Stimulated activated CD4-positive, alpha-beta T cell treated with anti-CD3 and anti-CD28 coated beads, Interleukin-15, amount 100 ng/mL, for 1 hour (primary cell): ENCODE measurements at regions not wholly inside any gene's neighbourhood (a gene's known extent, or its start where the extent isn't known, plus 50 kb on each side); places are given as distances from the start of the nearest gene placed in this dataset.

ENCODE experiments used
- DNase-seq, 2 donors: peaks; one replicate each; pipeline ENCODE4 v3.0.0-alpha.2; 2020; ENCODE audit warnings: low read depth in 1 of 2, low spot score in 1 of 2

DNA sequence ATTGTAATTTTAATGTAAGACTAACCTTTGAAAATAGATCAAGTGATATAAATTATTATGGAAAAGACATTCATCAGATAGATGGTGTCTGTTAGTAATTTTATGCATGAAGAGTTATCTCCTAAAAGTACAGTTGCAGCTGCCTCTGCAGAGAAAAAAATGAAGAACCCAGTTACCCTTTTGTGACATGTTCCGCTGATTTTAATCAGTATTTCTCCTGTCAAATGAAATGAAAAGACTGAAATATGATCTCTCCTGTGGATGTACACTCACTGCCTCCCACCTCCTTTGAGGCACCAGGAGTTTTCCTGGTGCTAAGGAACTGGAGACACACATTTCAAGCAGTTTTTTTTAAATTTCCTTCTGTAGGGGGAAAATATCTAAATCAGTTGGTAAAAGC lies 277.4 kb downstream of the KIF4B start:
- DNase-seq, result no peak

DNA sequence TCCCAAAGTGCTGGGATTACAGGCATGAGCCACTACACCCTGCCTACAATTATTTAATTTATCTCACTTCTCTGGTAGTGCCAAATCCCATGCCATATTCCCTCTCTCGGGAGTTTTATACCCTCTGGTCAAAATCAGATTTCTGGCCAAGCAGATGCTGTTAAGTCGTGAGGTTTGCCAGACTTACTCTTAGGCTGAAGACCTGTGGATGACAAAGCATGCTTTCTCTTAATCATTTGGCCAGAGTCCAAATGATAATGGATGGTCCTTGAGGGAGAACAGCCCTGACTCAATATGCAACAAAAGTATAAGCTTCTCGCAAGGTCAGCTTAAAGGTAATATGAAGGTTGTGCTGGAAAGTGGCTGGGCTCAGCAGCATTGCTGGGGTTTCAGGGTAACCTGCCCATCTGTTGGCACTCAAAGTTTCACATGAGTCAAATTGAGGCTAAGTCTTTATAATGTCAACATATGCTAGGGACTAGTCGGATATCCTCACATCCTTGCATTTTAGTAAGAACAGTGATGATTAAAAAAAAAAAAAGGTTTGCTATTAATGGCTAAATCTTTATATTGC lies 280.1 kb downstream of the KIF4B start:
- DNase-seq, result no peak

DNA sequence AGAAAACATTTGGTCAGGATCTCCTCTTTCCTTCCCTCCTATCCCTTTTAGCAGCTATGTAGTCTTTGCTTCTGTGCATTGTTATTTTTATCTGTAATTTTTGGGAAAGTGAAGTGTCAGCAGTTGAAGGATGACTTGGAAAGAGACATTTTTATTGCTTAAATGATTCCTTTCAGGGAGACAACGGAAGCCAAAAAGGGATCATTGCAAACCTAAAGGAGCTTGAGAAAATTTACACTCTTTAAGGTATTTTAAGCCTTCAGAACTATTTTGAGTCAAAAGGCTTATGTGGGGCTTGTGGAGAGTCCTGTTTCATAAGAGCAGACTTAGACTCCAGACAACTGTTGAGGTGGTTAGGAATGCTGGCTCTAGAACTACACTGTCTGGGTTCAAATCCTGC lies 281.6 kb downstream of the KIF4B start:
- DNase-seq, result no peak

DNA sequence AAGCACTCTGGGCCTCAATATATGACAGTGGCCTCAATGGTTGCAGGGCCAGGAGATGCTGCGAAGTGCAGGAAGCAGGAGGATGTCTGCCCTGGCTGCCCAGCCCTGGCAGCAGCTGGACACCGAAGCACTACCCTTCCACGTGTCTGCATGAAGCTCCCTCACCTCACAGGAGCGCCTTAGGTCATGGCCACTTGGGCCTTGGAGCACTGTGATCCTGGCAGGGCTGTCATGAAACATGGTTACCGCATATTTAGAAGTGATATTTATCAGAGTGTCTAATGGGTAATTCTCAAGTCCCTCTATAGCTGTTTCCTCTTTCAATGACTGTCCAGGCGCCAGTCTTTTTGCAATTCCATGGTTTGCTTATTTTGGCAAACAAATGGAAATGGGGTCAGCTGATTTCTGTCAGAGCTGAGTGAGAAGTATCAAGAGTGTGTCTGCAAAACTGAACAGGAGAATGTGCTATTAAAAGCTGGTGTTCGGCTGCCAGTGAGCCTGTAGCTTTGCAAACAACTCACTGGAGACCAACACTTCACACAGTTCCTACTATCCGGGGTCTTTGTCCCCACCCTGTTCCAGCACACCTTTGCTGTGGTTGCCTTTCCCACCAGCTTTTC lies 285.9 kb downstream of the KIF4B start:
- DNase-seq, result no peak

DNA sequence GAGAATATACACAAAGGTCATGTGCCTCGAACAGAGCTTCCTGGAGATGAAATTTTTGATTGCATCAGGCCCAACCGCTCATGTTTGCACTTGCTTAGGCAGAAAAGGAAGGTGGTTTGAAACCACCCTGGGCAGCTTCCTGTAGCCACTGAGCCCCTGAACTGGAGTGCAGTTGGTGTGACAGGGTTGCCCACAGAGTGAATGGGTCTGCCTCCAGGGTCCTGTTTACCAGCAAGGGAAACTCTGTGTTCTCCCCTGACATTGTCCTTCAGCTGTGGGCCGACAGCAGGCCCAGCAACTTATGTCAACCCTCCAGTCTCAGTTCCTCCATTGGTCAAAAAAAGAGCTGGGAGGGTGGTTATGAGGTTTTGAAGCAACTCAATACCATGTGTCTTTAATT lies 289.6 kb downstream of the KIF4B start:
- no peak for DNase-seq

DNA sequence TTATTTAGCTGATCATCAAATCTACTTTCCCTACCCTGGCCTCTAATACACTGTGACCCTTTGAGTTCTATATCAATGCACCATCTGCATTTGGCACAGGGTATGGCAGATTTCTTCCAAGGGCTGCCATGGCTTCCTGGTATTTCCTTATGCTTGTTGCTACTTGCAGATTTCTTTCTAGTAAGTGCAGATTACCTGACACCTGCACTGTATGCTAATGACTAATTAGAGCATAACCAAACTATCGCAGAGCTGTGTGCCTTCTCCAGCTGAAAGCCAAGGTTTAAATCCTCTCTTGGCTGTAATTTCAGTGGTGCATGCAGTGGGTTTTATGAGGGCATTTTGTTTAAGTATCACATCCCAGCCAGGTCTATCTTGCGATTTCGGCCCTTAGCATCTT lies 293.7 kb downstream of the KIF4B start:
- no peak for DNase-seq

DNA sequence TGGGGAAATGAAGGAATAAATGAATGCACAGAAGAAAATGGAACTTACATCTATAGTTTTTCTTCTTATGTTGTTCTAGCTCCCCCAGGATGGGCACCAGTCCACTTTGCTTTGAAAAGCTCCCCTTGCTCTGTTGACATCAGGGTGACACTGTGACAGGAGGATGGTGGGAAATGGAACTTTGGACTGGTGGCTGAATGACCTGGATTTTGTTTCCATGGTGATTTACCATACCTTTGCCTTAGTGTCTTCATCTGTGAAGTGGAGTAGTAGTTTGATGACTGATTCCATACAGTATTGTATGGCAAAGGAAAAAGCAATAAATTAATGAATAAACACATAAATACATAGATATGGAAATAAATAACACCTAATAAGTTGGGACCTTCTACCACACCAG lies 294.7 kb downstream of the KIF4B start:
- DNase-seq, result no peak

DNA sequence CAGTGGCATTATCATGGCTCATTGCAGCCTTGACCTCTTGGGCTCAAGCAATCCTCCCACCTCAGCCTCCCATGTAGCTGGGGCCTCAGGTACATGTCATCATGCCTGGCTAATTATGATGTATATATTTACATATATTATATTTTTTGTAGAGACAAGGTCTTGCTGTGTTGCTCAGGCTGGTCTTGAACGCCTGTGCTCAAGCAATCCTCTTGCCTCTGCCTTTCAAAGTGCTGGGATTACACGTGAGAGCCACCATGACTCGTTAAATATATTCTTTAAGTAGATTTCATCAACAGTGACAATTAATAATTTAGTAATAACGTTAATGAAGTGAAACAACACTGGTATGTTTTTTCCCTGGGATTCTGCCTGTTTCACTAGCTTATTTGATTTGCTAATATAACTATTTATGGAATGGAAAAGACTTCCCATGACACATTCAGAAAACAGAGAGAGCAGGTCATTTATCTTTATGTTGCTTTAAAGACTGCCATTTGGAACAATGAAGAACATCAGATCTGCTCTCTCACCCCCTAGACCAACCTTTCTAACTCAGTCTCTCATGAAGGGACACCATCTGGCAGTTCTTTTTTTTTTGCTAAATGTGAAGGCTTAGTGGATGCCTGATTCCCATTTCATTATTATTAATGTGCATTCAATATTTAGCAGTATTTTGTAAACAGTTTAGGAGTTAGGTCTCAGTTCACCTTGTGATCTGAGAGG lies 295.6 kb downstream of the KIF4B start:
- DNase-seq, result no peak

DNA sequence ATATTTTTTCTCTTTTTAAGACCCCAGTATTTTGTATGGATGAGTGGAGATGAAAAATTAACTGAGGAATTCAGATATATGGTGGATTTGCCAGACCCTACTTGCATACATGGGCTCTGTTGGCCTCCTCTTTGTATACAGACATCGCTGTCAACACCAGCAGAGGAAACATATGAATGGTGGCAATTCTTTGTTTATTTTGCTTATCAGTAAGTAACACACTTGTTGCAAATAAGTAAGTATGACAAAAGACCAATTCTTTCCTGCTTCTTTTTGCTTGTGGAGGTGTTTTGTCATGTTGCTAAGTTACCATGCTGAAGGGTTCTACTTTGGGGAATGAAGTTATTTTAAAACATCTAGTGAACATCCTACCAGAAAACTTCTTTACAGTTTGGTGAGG lies 298.2 kb downstream of the KIF4B start:
- DNase-seq, result no peak

DNA sequence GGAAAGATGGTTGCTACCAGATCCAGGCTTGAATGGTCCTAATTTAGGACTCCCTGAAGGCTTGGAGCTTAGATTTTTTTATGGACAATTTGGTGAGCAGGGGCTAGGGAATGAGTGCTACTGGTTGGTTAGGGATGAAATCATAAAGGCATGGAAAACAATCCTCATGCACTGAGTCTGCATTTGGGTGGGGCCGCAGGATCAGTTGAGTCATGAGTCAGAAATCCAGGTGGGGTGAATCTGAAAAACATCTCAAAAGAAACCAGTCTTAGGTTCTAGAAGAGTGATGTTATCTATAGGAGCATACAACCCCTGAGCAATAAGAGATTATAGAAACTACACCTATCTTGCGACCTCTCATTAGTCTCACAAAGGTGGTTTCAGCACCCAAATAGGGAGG lies 300.0 kb downstream of the KIF4B start:
- DNase-seq, result no peak

DNA sequence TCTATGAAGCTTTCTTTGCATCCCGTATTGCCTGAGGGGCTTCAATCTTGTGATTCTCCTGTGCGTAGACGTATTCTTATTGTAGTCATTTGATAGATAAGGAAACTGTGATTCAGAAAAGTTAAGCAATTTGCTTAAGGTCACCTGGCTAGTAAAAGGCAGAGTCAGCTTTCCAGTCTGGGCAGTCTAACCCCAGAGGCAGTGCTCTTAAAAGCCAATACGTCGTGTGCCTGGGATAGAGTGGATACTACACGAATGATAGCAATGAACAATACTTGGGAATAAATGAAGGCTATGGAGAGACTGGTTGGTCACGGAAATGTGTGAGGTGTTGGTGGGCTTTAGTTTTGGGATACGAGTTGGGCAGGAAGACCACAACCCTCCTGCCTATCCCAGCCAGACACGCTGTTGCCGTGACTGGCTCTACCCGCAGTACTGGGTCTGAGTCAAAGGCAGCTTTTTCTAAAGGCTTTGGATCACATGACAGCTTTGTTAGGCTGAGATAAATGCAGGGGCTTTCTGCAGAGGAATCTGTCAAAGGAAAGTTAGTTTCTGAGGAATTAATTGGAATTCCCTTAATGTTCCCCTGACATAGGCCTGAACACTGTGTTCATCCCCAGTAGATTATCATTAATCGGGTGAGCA lies 302.6 kb downstream of the KIF4B start:
- no peak for DNase-seq

DNA sequence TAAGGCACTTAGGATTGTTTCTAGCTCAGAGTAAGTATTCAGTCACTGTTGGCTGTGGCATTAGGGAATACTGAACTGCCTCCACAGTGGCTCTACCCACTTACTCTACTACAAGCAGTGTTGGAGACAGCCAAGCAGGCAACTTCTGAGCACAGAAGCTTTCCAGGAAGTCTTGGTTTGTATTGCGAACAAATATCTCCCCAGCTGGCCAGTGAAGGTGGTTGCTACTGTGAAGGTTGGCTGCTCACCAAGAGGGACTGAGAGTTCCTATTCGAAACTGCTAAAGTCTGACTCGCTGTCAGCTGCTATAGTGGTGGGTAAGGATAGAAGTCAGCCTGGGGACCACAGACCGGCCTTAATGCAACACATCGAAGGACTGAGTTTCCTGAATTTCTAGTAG lies 319.1 kb downstream of the KIF4B start:
- no peak for DNase-seq

DNA sequence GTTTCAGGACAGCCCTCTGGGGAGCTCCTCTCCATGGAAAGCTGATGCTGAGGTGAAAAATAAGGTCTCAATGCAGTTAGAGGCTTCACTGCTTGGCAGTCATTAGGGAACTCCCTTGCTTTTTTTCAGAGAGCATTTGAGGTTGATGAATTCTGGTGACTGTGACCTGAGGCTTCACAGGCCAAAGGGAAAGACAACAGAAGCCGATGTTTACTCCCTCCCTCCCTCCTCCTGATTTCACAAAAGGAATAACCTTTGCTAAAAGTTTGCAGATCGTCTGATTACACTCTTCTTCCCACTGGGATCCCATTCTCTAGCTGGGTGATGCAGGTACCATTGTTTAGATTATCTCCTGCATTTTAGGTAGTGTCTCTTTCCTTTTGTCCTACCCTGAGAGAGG lies 329.4 kb downstream of the KIF4B start:
- DNase-seq, result no peak

DNA sequence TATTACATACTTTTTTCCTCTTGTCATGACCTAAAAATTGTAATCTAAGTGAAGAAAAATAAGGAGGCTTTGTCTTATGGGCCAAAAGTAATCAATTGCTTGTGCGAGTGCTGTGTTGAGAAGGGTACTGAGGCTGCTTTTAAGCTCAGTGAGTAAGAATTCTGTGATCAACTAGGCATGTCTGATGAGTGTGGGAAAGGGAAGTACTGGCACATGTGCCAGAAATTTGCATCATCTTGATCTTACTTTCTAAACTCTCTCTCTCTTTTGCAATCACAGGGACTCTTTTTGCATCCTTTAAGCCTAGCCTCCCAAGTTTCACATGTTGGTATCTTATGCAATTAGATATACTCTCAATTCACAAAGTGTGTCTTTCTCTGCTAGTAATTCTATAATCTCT lies 329.9 kb downstream of the KIF4B start:
- no peak for DNase-seq

DNA sequence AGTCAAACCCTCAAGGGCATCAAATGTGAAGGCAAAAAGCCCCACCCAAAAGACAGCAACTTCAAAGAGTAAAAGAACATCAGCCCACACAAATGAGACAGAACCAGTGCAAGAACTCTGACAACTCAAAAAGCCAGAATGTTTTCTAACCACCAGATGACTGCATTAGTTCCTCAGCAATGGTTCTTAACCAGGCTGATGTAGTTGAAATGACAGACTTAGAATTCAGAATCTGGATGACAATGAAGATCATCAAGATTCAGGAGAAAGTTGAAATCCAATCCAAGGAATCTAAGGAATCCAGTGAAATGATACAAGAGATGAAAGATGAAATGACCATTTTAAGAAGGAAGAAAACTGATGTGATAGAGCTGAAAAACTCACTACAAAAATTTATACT lies 339.7 kb downstream of the KIF4B start:
- DNase-seq, result no peak

DNA sequence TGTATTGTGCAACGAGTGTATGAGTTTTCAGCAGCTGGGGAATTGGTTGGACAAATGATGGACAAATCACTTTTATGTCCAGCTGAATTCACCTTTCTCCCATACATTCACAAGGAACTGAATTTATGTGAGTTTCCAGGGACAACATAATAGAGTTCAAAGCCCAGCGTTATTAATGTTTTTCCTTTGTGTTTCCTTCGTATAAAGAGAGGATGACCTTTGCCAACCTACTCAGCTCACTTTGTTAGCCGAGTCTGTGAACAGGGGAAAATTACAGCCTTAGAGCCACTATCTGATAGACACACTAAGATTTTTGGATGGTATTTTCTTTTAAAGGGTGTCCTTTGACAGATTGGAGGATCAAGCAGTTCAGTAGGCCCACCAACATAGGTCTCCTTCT lies 352.5 kb downstream of the KIF4B start:
- no peak for DNase-seq

DNA sequence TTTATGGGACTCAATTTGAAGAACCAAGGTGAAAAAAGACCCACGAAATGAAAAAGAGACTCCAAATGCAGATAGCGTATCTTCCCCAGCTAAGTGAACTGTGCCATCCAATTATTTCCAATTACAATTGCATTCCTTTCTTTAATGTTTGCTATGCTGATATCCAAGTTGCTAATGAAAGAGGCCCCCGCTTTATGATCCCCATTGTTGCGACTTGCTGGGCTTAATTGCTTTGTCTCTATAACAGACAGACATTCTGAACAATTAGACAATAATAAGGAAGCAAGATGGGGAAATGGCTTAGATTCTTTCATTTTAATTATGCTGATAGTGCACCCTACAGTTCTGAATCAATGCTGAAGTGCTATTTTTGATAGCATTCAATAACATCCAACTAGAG lies 354.3 kb downstream of the KIF4B start:
- no peak for DNase-seq

DNA sequence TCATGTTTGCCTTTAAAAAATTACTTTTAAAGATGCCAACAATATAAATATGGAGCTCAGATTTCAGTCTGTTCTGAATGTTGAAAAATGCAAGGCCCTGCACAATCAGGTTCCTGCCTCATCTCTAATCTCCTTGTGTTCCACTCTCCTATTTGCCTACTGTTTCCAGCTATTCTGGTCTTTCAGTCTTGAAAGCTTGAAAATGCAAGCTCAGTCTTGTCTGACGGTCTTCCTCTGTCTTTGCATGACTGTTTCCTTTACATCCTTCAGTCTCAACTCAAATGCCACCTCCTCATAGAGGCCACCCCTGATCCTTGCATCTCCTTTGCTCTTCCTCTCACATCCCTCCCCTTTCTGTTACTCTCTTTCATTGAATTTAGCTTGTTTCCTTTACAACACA lies 354.9 kb downstream of the KIF4B start:
- no peak for DNase-seq

DNA sequence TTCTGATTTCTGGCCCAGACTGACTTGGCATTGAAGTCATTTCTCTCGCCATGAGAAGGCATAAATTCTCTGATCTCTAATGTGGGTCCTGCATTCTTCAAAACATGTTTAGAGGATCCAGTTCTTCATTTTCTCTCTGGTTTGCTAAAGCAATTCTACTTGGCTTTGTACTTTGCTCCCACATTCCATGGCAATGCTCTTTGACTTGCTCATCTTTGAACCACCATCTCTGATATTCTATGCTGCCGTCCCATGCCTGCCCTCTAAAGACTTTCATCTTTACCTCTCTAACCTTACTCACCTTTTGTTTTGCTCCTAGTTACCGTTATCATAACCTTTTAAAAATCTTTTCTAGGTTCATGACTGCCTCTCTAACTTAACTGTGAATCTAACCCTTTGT lies 366.9 kb downstream of the KIF4B start:
- no peak for DNase-seq

DNA sequence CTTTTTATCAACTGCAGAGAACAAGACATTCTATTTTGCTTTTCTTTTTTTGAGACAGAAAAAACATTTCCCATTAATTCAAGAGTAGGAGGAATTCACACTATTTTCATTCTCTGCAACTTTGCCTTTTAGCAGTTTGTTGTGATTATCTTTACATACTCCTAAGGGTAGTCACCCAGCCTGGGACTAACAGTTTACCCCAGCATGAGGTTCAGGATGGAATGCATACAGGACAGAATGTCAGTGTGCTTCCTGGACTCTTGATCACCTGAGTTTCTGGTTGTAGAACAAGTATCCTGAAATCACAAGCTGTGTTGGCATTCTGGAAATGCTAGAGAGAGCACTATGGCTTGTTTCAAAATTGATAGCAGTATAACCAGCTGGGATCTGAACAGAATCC lies 368.1 kb downstream of the KIF4B start:
- no peak for DNase-seq

DNA sequence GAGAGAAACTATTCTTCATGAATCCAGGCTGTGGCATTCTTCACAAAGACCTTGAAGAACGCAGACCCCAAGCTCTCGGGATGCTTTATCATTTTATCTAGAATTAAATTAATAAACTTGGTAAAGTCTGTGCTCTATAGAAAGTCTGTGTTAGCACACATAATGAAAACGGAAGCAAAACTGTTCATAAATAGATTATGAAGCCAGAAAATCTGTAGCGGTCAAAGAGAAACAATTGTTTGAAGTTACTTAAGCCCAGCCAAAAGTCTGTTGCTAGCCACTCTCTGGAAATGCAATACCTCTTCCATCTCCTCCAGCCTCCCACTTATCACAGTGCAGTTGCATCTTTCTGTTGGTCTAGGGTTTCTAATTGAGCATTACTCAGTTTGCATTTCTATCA lies 375.9 kb downstream of the KIF4B start:
- DNase-seq, result no peak

DNA sequence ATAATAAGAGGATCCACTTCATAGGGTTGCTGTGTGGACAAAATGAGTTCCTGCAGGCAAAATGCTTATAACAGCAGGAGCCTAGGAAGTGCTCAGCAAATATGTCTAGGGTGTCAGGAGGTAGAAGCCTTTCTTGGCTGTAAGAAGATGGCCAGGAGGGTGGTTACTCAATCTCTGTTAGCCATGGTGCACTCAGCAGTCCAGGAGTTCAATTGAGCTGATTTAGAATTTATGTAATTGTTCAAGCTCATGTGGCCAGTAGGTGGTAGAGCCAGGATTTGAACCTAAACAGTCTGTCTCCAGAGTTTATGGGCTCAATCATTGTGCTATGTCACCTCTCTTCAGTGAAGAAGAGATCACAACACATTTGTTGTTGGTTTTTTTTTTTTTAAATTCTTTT lies 381.2 kb downstream of the KIF4B start:
- DNase-seq, result no peak
